HG02759 (cell line): ENCODE measurements at regions not wholly inside any gene's neighbourhood (a gene's known extent, or its start where the extent isn't known, plus 50 kb on each side); places are given as distances from the start of the nearest gene placed in this dataset.

ENCODE experiments used
- ATAC-seq: cut with Tn5 transposase; IDR thresholded peaks from one replicate; pipeline ENCODE4 v1.9.1; 2021; ENCODE audit warnings: mild to moderate bottlenecking, moderate library complexity; ENCODE audit not compliant: unreplicated experiment

GRCh38 chr2:192854706-192855105 lies 660.0 kb upstream of the TMEFF2 start:
- ATAC-seq = no peak

- no peak for ATAC-seq
Measured at GRCh38 chr2:192854031-192854430, 659.3 kb upstream of the TMEFF2 start.

- ATAC-seq = no peak
Measured at GRCh38 chr2:192828947-192829346, 634.2 kb upstream of the TMEFF2 start.

GRCh38 chr2:192828175-192828574 lies 633.4 kb upstream of the TMEFF2 start:
- no peak for ATAC-seq

- no peak for ATAC-seq
Measured at GRCh38 chr2:192827735-192828134, 633.0 kb upstream of the TMEFF2 start.

- ATAC-seq = no peak
Measured at GRCh38 chr2:192814376-192814775, 619.6 kb upstream of the TMEFF2 start.

GRCh38 chr2:192813341-192813740 lies 618.6 kb upstream of the TMEFF2 start:
- no peak for ATAC-seq

- ATAC-seq = no peak
Measured at GRCh38 chr2:192809173-192809572, 614.4 kb upstream of the TMEFF2 start.

GRCh38 chr2:192783643-192784042 lies 588.9 kb upstream of the TMEFF2 start:
- ATAC-seq = no peak

GRCh38 chr2:192775459-192776262 lies 580.9 kb upstream of the TMEFF2 start:
- ATAC-seq = no peak

- ATAC-seq = no peak
Measured at GRCh38 chr2:192775011-192775410, 580.3 kb upstream of the TMEFF2 start.

GRCh38 chr2:192773044-192773443 lies 578.3 kb upstream of the TMEFF2 start:
- no peak for ATAC-seq

- no peak for ATAC-seq
Measured at GRCh38 chr2:192749611-192750200, 555.0 kb upstream of the TMEFF2 start.

- no peak for ATAC-seq
Measured at GRCh38 chr2:192741889-192742288, 547.2 kb upstream of the TMEFF2 start.

- ATAC-seq = no peak
Measured at GRCh38 chr2:192735447-192735846, 540.7 kb upstream of the TMEFF2 start.

- ATAC-seq = no peak
Measured at GRCh38 chr2:192729369-192729768, 534.6 kb upstream of the TMEFF2 start.

GRCh38 chr2:192725991-192726390 lies 531.3 kb upstream of the TMEFF2 start:
- no peak for ATAC-seq

- ATAC-seq = no peak
Measured at GRCh38 chr2:192719629-192720028, 524.9 kb upstream of the TMEFF2 start.

GRCh38 chr2:192718340-192718739 lies 523.6 kb upstream of the TMEFF2 start:
- ATAC-seq = no peak

GRCh38 chr2:192700934-192701333 lies 506.2 kb upstream of the TMEFF2 start:
- no peak for ATAC-seq

GRCh38 chr2:192697880-192698279 lies 503.1 kb upstream of the TMEFF2 start:
- no peak for ATAC-seq

- ATAC-seq = no peak
Measured at GRCh38 chr2:192696857-192697256, 502.1 kb upstream of the TMEFF2 start.

- no peak for ATAC-seq
Measured at GRCh38 chr2:192687015-192687414, 492.3 kb upstream of the TMEFF2 start.
